GM12878 (cell line): ENCODE measurements at regions not wholly inside any gene's neighbourhood (a gene's known extent, or its start where the extent isn't known, plus 50 kb on each side); places are given as distances from the start of the nearest gene placed in this dataset.

Source experiments
- BACH1 ChIP-seq: fragments of 450-650 bp; IDR thresholded peaks from 2 replicates; pipeline ENCODE4 v1.6.1; 2017; ENCODE audit warnings: mild to moderate bottlenecking, borderline replicate concordance
- GABPA ChIP-seq: IDR thresholded peaks from 2 replicates; pipeline ENCODE4 v1.6.1; 2014; ENCODE audit warnings: antibody characterized with exemption, low read depth, mild to moderate bottlenecking, inconsistent platforms
- IKZF2 ChIP-seq, 2 experiments: fragments of 450-650 bp; IDR thresholded peaks; 2 replicates each; pipeline ENCODE4 v1.6.1; 2017; ENCODE audit warnings: mild to moderate bottlenecking in 2 of 2, moderate library complexity in 2 of 2
- NR2C2 ChIP-seq: IDR thresholded peaks from 2 replicates; pipeline ENCODE4 v1.6.1; 2011; ENCODE audit warnings: borderline replicate concordance, low read depth; ENCODE audit not compliant: control insufficient read depth, insufficient read length
- PAX8 ChIP-seq: fragments of 450-650 bp; IDR thresholded peaks from 2 replicates; pipeline ENCODE4 v1.6.1; 2017; ENCODE audit warnings: mild to moderate bottlenecking, moderate library complexity
- SMAD5 ChIP-seq: IDR thresholded peaks from 2 replicates; pipeline ENCODE4 v1.6.1; 2016; ENCODE audit warnings: antibody characterized with exemption, low read depth
- WRNIP1 ChIP-seq: IDR thresholded peaks from 2 replicates; pipeline ENCODE4 v1.6.1; 2011; ENCODE audit warnings: low read depth, low read length, improper control_type of control experiment, borderline replicate concordance
- TF ChIP-seq, protein P1 (sequence below): fragments of 450-650 bp; IDR thresholded peaks from 2 replicates; pipeline ENCODE4 v1.6.1; 2017; ENCODE audit warnings: mild to moderate bottlenecking, moderate library complexity
- TF ChIP-seq, protein P2 (sequence below): IDR thresholded peaks from 2 replicates; pipeline ENCODE4 v1.6.1; 2011; ENCODE audit warnings: mild to moderate bottlenecking, low read depth, low read length, moderate library complexity; ENCODE audit not compliant: insufficient replicate concordance
- TF ChIP-seq, protein P3 (sequence below): fragments of 450-650 bp; IDR thresholded peaks from 2 replicates; pipeline ENCODE4 v1.6.1; 2014; ENCODE audit warnings: mild to moderate bottlenecking
- TF ChIP-seq, protein P4 (sequence below): fragments of 450-650 bp; IDR thresholded peaks from 2 replicates; pipeline ENCODE4 v1.6.1; 2016; ENCODE audit warnings: mild to moderate bottlenecking, moderate library complexity, borderline replicate concordance
- TF ChIP-seq, protein P5 (sequence below): IDR thresholded peaks from 2 replicates; pipeline ENCODE4 v1.6.1; 2012; ENCODE audit warnings: mild to moderate bottlenecking, low read depth, low read length

DNA sequence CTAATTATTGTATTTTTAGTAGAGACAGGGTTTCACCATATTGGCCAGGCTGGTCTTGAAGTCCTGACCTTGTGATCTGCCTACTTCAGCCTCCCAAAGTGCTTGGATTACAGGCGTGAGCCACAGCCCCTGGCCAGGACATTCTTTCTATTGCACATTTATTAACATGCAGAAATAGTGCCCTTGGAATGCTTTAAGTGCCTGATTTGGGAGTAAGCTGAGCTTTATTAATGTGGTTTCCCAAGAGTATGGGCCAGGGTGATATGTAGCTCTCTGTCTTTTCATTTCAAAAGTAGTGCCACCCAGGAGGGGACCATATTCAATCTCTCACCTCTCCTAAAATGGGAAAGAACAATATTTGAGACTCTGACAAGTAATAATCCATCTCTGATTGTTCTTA, 970.7 kb downstream of the KCNMA1 start (continued):
- TF ChIP-seq, protein P1, sequence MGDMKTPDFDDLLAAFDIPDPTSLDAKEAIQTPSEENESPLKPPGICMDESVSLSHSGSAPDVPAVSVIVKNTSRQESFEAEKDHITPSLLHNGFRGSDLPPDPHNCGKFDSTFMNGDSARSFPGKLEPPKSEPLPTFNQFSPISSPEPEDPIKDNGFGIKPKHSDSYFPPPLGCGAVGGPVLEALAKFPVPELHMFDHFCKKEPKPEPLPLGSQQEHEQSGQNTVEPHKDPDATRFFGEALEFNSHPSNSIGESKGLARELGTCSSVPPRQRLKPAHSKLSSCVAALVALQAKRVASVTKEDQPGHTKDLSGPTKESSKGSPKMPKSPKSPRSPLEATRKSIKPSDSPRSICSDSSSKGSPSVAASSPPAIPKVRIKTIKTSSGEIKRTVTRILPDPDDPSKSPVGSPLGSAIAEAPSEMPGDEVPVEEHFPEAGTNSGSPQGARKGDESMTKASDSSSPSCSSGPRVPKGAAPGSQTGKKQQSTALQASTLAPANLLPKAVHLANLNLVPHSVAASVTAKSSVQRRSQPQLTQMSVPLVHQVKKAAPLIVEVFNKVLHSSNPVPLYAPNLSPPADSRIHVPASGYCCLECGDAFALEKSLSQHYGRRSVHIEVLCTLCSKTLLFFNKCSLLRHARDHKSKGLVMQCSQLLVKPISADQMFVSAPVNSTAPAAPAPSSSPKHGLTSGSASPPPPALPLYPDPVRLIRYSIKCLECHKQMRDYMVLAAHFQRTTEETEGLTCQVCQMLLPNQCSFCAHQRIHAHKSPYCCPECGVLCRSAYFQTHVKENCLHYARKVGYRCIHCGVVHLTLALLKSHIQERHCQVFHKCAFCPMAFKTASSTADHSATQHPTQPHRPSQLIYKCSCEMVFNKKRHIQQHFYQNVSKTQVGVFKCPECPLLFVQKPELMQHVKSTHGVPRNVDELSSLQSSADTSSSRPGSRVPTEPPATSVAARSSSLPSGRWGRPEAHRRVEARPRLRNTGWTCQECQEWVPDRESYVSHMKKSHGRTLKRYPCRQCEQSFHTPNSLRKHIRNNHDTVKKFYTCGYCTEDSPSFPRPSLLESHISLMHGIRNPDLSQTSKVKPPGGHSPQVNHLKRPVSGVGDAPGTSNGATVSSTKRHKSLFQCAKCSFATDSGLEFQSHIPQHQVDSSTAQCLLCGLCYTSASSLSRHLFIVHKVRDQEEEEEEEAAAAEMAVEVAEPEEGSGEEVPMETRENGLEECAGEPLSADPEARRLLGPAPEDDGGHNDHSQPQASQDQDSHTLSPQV: no peak
- TF ChIP-seq IKZF2 (IDR thresholded peaks at IDR 0.05): no peak
- TF ChIP-seq, protein P2, sequence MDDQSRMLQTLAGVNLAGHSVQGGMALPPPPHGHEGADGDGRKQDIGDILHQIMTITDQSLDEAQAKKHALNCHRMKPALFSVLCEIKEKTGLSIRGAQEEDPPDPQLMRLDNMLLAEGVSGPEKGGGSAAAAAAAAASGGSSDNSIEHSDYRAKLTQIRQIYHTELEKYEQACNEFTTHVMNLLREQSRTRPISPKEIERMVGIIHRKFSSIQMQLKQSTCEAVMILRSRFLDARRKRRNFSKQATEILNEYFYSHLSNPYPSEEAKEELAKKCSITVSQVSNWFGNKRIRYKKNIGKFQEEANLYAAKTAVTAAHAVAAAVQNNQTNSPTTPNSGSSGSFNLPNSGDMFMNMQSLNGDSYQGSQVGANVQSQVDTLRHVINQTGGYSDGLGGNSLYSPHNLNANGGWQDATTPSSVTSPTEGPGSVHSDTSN: no peak
- no peak for TF ChIP-seq SMAD5
- TF ChIP-seq, protein P3, sequence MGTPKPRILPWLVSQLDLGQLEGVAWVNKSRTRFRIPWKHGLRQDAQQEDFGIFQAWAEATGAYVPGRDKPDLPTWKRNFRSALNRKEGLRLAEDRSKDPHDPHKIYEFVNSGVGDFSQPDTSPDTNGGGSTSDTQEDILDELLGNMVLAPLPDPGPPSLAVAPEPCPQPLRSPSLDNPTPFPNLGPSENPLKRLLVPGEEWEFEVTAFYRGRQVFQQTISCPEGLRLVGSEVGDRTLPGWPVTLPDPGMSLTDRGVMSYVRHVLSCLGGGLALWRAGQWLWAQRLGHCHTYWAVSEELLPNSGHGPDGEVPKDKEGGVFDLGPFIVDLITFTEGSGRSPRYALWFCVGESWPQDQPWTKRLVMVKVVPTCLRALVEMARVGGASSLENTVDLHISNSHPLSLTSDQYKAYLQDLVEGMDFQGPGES: no peak
- TF ChIP-seq PAX8: no peak
- TF ChIP-seq, protein P4, sequence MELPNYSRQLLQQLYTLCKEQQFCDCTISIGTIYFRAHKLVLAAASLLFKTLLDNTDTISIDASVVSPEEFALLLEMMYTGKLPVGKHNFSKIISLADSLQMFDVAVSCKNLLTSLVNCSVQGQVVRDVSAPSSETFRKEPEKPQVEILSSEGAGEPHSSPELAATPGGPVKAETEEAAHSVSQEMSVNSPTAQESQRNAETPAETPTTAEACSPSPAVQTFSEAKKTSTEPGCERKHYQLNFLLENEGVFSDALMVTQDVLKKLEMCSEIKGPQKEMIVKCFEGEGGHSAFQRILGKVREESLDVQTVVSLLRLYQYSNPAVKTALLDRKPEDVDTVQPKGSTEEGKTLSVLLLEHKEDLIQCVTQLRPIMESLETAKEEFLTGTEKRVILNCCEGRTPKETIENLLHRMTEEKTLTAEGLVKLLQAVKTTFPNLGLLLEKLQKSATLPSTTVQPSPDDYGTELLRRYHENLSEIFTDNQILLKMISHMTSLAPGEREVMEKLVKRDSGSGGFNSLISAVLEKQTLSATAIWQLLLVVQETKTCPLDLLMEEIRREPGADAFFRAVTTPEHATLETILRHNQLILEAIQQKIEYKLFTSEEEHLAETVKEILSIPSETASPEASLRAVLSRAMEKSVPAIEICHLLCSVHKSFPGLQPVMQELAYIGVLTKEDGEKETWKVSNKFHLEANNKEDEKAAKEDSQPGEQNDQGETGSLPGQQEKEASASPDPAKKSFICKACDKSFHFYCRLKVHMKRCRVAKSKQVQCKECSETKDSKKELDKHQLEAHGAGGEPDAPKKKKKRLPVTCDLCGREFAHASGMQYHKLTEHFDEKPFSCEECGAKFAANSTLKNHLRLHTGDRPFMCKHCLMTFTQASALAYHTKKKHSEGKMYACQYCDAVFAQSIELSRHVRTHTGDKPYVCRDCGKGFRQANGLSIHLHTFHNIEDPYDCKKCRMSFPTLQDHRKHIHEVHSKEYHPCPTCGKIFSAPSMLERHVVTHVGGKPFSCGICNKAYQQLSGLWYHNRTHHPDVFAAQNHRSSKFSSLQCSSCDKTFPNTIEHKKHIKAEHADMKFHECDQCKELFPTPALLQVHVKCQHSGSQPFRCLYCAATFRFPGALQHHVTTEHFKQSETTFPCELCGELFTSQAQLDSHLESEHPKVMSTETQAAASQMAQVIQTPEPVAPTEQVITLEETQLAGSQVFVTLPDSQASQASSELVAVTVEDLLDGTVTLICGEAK: no peak
- no peak for TF ChIP-seq NR2C2
- TF ChIP-seq, protein P5, sequence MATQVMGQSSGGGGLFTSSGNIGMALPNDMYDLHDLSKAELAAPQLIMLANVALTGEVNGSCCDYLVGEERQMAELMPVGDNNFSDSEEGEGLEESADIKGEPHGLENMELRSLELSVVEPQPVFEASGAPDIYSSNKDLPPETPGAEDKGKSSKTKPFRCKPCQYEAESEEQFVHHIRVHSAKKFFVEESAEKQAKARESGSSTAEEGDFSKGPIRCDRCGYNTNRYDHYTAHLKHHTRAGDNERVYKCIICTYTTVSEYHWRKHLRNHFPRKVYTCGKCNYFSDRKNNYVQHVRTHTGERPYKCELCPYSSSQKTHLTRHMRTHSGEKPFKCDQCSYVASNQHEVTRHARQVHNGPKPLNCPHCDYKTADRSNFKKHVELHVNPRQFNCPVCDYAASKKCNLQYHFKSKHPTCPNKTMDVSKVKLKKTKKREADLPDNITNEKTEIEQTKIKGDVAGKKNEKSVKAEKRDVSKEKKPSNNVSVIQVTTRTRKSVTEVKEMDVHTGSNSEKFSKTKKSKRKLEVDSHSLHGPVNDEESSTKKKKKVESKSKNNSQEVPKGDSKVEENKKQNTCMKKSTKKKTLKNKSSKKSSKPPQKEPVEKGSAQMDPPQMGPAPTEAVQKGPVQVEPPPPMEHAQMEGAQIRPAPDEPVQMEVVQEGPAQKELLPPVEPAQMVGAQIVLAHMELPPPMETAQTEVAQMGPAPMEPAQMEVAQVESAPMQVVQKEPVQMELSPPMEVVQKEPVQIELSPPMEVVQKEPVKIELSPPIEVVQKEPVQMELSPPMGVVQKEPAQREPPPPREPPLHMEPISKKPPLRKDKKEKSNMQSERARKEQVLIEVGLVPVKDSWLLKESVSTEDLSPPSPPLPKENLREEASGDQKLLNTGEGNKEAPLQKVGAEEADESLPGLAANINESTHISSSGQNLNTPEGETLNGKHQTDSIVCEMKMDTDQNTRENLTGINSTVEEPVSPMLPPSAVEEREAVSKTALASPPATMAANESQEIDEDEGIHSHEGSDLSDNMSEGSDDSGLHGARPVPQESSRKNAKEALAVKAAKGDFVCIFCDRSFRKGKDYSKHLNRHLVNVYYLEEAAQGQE: no peak
- no peak for TF ChIP-seq BACH1
- TF ChIP-seq GABPA: no peak
- no peak for TF ChIP-seq WRNIP1
